GM12873 (cell line): ENCODE measurements at regions not wholly inside any gene's neighbourhood (a gene's known extent, or its start where the extent isn't known, plus 50 kb on each side); places are given as distances from the start of the nearest gene placed in this dataset.

Experiments used
- TF ChIP-seq, protein P1 (sequence below): IDR thresholded peaks from 2 replicates; pipeline ENCODE4 v1.5.1; 2012; ENCODE audit warnings: low read depth, mild to moderate bottlenecking, moderate library complexity, low read length, control low read depth; ENCODE audit not compliant: insufficient read depth; ENCODE audit errors: missing control alignments

DNA sequence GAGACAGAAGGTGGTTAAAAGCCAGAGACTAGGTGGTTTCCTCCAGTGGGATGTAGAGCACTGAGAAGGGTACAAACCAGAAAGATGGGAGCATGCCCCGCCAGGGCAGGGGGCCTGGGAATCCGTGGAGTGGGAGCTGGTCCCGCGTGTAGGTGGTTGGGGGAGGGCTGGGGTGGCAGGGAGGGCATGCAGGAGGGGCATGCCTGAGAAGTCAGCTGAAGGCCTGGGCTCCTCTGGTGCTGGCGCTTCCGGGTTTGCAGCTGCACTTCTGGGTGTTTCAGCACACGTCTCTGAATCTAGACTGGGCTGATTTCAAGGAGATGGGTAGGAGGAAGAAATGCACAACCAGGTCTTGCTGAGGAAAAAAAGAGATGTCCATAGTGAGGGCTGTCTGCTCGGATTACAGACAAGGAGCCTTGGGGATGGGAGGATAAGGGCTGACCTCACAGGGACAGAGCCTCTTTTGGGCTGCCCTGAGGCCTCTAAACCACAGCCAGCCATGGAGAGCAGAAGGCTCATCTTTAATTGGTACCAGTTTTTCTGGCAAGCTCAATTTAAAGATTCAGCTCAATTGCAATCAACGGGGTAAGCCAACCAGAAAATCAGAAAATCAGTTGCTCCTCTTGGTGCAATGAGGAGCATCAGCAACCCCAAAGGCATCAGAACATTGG, 151.9 kb downstream of the FAM43A start:
- TF ChIP-seq, protein P1, sequence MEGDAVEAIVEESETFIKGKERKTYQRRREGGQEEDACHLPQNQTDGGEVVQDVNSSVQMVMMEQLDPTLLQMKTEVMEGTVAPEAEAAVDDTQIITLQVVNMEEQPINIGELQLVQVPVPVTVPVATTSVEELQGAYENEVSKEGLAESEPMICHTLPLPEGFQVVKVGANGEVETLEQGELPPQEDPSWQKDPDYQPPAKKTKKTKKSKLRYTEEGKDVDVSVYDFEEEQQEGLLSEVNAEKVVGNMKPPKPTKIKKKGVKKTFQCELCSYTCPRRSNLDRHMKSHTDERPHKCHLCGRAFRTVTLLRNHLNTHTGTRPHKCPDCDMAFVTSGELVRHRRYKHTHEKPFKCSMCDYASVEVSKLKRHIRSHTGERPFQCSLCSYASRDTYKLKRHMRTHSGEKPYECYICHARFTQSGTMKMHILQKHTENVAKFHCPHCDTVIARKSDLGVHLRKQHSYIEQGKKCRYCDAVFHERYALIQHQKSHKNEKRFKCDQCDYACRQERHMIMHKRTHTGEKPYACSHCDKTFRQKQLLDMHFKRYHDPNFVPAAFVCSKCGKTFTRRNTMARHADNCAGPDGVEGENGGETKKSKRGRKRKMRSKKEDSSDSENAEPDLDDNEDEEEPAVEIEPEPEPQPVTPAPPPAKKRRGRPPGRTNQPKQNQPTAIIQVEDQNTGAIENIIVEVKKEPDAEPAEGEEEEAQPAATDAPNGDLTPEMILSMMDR, result no peak

DNA sequence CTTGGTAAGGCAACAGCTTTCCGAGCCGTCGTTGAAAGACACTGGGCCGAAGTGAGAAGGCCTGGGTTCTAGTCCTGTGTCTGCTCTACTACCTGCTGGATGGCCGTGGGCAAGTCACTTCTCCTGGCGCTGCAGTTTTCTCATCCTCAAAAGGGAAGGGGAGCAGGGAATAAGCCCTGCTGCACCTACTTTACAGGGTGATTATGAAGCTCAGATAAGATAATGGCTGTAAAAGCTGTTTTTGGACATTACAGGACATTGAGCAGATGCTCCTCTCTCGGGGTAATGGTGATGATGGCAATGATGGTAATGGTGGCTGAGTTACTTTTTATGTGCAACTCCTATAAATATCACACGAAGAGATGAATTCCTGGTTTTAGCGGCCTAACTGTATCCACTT, 152.6 kb downstream of the FAM43A start:
- TF ChIP-seq, protein P1, result no peak

DNA sequence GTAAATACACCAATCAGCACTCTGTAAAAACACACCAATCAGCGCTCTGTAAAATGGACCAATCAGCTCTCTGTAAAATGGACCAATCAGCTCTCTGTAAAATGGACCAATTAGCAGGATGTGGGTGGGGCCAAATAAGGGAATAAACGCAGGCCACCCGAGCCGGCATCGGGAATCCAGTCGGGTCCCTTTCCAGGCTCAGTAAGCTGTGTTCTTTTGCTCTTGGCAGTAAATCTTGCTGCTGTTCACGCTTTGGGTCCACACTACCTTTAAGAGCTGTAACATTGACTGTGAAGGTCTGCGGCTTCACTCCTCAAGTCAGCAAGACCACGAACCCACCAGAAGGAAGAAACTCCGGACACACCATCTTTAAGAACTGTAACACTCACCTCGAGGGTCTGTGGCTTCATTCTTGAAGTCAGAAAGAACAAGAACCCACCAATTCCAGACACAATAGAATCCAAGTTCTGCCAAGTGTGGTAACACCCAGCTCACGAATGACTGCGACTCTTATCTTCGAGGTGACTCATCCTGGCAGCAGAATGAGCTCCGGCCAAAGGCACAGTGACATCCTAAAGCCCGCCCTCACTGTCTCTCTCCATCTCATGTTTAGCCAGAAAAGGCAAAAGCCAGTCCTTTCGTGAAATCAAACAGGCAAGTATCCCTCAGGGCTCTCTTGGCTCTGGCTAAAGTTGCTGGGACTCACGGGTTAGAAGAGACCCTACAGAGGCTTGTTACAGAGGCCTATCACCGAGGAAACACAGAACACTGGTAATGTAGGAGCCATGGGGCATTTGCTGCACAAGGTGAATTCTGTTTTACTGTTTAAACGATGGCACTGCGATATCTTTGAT, 155.2 kb downstream of the FAM43A start:
- TF ChIP-seq, protein P1, result no peak

DNA sequence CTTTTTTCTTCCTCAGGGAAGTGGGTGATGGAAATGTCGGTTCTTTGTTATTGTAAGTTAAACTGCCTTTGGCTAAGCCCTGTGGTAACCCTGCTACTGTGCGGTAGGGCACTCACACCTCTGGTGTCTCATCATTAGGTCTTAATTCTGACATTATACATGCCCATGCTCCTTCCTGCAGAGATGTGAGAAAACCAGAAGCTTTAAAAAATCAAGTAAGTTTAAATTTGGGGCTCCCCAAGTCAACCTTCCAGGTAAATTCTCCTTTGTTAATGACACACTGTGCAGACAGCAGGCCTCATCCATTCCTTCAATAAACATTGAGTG, 155.8 kb downstream of the FAM43A start:
- TF ChIP-seq, protein P1, result no peak

DNA sequence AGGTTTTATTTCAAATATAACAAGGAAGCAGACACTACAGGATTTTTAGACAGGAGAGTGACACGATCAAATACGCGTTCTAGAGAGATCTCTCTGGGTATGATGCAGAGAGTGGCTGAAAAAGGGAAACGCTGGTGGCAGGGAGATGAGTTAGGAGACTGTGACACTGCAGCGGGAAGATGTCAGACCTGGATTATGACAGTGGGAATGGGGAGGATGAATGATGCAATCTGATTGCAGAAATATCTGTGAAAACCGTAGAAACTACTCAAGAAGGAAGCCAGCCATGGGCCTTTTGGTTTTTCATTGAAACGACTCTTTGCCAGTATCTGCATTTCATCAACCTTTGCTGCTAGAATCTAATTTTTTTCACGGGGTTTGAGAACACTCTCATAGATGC, 157.9 kb downstream of the FAM43A start:
- TF ChIP-seq, protein P1, result no peak

DNA sequence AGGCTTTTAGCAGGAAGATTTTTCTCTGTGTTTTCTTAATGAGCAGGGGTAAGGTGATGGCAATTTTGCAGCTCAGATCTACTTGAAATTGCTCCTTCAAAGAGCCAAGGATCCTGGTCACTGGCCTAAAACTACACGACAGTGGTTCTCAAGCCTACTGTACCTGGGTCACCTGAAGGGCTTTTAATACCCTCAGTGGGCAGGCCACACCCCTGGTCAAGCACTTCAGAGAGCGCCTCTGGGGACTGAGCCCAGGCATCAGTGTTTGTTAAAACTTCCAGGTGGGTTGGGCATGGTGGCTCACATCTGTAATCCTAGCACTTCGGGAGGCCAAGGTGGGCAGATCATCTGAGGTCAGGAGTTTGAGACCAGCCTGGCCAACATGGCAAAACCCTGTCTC, 158.4 kb downstream of the FAM43A start:
- TF ChIP-seq, protein P1, result no peak

DNA sequence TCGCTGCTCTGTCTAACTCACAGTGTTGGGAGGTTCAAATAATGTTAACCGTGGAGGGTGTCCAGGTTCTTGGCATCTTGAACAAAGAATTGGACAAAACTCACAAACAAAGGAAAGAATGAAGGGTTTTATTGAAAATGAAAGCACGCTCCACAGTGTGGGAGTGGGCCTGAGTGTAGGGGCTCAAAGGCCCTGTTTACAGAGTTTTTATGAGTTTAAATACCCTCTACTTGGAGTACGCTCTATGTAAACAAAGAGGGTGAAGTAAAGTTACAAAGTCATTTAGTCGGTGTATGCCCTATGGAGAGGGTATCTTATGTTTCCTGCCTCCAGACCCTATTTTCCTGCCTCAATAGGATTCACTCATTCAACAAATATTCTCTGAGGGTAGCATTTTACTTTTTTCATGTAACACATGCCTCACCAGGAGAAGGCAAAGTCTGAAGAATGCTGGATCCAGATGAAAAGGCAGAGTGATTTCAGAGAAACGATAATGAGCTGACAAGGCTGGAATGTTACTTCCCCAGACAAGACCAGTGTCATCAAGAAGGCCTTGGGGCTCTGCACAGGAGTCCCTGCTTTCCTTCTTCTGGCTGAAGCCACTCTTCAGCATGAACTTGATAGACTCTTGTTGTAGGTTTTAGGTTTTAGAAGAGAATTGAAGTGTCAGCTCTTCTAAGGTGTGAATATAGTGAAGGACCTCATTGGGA, 163.6 kb downstream of the FAM43A start:
- TF ChIP-seq, protein P1, result no peak
